ENCODE measurements at regions not wholly inside any gene's neighbourhood (a gene's known extent, or its start where the extent isn't known, plus 50 kb on each side); places are given as distances from the start of the nearest gene placed in this dataset.
"Not testable (repeated sequence)": the region's sequence is repeated elsewhere in the genome, so short reads cannot be mapped to it uniquely, and the experiment has no call there.

- no peak for DNase-seq
Measured at GRCh38 chr3:182148360-182148759, 436.6 kb downstream of the SOX2 start.

DNA sequence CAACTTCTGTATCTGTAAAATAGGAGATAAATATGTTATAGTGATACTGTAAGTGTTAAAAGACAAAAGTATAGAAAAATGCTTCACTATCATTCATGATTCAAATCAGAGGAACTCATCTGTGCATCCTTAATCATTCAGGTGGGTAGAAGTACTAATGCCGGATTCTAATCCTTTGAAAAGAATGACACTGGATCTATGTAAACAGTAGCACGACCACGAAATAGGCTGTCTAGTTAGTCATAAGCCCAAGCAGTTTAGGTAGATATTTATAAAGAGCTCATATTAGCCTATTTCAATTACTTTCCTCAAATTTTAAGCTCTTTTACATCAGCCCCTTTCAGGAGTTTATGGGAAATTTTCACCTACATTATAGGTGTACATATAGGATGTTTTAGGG lies 437.9 kb downstream of the SOX2 start:
- no peak for DNase-seq

DNA sequence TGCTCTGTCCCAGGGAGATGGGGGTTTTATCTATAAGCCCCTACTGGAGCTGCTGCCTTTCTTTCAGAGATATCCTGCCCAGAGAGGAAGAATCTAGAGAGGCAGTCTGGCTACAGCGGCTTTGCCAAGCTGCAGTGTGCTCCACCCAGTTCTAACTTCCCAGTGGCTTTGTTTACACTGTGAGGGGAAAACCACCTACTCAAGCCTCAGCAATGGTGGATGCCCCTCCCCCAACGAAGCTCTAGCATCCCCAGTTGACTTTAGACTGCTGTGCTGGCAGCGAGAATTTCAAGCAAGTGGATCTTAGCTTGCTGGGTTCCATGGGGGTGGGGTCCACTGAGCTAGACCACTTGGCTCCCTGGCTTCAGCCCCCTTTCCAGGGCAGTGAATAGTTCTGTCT lies 444.6 kb downstream of the SOX2 start:
- DNase-seq: not testable (repeated sequence)

DNA sequence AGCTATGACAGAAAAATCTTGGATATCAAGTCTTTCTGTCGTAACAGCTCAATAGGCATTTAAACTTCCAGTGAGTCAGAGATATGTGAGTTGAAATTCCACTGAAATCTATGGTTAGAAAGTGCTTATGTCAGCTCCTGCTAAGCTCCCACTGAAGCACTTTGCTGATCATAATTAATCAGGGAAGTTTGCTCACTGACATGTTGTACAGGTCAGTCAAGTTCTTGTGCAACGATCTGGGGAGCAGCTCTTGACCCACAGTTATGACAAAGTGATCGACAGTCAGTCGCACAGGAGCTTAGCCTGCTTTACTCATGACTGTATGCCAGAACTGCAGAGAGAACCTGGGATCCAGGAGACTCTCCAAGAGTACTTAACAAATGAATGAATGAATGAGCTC lies 453.5 kb downstream of the SOX2 start:
- DNase-seq: no peak

GRCh38 chr3:182172534-182172933 lies 460.8 kb downstream of the SOX2 start:
- no peak for DNase-seq

DNA sequence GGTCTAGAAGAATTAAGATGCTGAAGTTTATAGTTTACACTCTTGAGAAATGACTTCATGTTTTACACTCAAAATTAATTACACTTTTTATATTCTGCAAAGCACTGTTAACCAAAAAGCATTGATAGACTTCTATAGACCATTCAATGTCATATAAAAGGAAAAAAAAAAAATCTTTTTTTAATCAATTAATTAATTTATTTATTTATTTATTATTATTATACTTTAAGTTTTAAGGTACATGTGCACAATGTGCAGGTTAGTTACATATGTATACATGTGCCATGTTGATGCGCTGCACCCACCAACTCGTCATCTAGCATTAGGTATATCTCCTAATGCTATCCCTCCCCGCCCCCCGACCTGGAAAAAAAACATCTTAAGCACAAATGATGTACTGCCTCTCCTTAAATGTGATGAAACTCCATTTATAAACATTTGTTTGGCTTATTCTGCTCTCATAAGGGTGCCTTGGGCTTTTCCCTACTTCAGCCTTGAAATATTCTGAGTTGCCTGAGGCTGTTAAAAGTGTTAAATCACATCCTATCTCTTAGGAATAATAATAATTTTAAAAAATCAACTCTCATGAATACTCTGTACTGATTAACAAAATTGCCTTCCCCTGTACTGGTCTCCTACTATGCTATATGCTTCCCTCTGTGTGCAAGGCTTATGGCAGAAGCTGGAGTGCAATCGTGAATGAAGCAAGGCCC lies 466.9 kb downstream of the SOX2 start:
- DNase-seq: no peak

- no peak for DNase-seq
Measured at GRCh38 chr3:182179631-182180030, 467.9 kb downstream of the SOX2 start.

GRCh38 chr3:182180654-182181385 lies 469.1 kb downstream of the SOX2 start:
- no peak for DNase-seq

DNA sequence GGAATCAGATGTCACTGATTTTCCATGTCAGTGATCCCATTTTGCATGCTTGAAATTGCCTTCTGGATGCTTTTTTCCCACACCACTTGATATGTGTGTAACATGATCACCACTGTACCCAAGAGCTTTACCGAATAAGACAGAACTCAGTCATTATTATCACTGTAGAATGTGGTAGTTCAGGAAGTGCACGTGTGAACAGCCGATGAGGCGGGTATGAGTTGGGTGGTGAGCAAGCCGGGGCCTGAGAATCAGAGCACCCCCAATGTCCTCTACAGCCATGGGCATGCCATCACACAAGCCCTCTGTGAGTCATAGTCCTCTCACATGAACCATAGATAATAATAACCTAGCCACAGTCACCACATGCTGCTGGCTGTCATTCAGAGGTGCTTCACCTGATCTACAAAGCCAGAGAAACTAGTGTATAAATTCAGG lies 470.8 kb downstream of the SOX2 start:
- DNase-seq: no peak

- DNase-seq: no peak
Measured at GRCh38 chr3:182183716-182184430, 472.1 kb downstream of the SOX2 start.

DNA sequence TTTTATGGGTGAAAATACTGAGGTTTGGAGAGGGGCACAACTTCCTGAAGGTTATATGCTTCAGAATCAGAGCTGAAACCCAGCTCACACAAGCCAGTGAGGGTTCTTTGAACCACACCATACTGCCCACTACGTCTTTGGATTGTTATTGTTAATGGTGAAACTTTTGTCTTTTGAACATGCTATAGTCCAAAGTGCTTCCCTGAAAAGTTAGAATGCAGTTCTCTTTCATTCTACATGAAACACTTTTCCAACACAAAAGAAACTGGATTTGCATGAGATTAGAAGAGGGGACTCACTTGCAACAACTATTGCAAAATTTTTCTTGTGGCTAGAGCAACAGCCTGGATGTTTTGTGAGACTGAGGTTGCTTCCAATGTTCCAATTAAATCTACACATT lies 473.6 kb downstream of the SOX2 start:
- DNase-seq: no peak

GRCh38 chr3:182190056-182190455 lies 478.3 kb downstream of the SOX2 start:
- DNase-seq: no peak

GRCh38 chr3:182198345-182198744 lies 486.6 kb downstream of the SOX2 start:
- no peak for DNase-seq

- no peak for DNase-seq
Measured at GRCh38 chr3:182201456-182202168, 489.9 kb downstream of the SOX2 start.

- DNase-seq: no peak
Measured at GRCh38 chr3:182212479-182213076, 500.9 kb downstream of the SOX2 start.

- no peak for DNase-seq
Measured at GRCh38 chr3:182214416-182214815, 502.7 kb downstream of the SOX2 start.

DNA sequence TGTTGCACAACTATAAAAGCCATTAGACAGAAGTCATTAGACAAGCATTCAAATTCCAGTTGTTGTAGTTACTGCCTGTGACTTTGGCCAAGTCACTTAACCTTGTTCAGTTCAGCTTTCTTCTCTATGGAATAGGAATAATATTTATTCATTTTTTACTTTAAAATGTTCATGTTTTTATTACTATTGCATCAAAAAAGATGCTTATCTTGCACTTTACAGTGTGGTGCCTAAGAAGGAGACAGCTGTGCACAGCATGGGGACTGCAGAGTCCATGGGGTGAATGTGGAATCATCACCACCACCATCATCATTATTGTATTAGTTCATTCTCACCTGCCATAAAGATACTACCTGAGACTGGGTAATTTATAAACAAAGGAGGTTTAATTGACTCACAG lies 504.2 kb downstream of the SOX2 start:
- no peak for DNase-seq

- DNase-seq: no peak
Measured at GRCh38 chr3:182216311-182216970, 504.7 kb downstream of the SOX2 start.

DNA sequence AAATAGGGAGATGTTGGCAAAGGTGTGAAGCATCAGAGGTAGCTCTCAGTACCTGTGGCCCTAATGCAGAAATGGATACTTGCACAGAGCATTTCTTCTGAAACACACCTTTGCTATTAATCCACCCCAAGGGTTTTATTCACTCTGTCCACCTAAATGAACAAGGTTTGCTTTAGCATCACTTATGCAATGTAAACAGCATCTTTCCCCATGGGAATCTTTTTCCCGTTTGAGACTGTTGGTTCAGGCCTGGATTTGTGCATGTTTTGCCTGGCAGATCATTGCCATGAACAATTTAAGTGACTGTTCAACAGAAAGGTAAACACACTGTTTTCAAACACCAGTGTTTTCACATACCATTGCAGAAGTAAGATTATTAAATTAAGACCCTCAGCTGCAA lies 508.3 kb downstream of the SOX2 start:
- no peak for DNase-seq

DNA sequence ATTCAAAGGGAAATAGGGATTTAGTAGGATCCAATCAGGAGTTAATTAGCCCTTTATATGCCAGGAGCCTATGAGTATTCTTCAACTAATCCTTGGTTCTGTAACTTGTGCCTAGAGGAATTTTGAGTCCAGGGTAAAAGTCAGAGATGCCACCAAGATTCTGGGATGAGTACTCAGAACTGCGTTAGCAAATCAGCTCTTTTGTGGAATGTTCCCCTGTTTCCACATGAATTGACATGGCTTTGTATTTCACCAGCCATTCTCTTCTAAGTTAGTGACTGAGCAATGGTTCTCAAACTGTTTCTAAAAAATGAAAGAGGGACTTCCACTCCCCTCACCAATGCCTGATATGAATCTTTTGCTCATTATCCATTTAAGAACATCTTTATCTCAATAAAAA lies 508.7 kb downstream of the SOX2 start:
- no peak for DNase-seq

DNA sequence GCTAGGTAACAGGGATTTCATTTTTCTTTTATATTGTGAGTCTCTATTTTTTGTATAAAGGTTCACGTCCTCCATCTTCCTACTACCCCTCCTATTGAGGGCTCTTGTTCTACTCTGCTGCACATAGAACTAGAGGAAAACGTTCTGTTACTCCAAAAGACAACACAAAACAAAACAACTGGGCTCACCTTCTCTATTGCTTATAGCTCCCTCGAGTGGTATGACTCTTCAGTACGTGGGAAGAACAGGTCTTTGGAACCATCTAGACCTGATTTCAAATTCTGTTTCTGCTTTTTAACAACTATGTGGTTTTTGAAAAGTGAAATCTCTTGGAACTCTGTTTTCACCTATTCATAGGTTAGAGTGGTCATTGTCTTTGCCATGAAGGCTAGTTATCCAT lies 515.3 kb downstream of the SOX2 start:
- no peak for DNase-seq

GRCh38 chr3:182233405-182233804 lies 521.7 kb downstream of the SOX2 start:
- DNase-seq: no peak

Data from KG1 (cell line).